ENCODE measurements at regions not wholly inside any gene's neighbourhood (a gene's known extent, or its start where the extent isn't known, plus 50 kb on each side); places are given as distances from the start of the nearest gene placed in this dataset.

DNA sequence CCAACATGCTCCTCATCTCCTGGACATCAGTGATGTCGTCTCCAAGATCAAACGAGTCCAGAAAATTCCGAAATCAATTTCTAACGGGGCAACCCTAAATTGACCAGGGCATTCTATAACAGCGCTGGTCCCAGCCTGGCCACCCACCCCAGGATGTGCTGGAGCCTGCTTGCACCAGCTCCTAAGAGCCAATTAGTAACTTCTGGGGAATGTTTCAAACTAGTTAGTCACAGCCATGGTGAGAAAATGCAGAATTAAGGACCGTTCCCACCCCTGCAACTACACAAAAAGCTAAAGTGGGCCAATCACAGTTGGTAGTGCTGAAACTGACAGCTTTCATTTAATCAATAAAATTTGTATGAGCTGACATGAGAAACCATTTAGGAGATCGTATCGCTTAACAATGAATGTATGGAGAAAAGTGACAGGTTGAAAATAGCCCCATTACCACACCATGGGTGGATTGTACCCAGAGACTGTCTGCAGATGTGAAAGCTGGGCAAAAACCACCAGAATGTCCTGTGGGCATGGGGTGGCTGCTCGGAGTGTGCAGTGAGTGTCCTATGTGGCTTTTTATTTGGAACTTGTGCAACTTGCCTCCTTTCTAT, 165.7 kb upstream of the AFDN start:
- H3K9ac ChIP-seq (ENCODE audit: low read length): no peak overlapping the region
- no peak overlapping the region for H3K4me2 ChIP-seq (ENCODE audit: low read length)
- H3K9me2 ChIP-seq (ENCODE audit: low read depth, low read length): no peaks in the 10 kb centered on the region
- no peak overlapping the region for H2AFZ ChIP-seq (ENCODE audit: low read length)
- no peaks in the 10 kb centered on the region; the same call in 1 of the 2 replicates for H3K27me3 ChIP-seq (ENCODE audit: insufficient read depth, low read length)
- H3K4me1 ChIP-seq (ENCODE audit: insufficient read depth, low read length, severe bottlenecking): no peaks in the 10 kb centered on the region
- no peaks in the 10 kb centered on the region for H3K9me3 ChIP-seq (ENCODE audit: low read length)
- H3K79me2 ChIP-seq (ENCODE audit: insufficient read depth, low read length): no peaks in the 10 kb centered on the region
- H3K27ac ChIP-seq (ENCODE audit: low read depth, low read length, poor library complexity, severe bottlenecking): no peak overlapping the region
- no peaks in the 10 kb centered on the region for H3F3A ChIP-seq (ENCODE audit: insufficient read depth, low read length)
- no peaks in the 10 kb centered on the region for H3K36me3 ChIP-seq (ENCODE audit: insufficient read depth, low read length)
- TF ChIP-seq, protein P1, sequence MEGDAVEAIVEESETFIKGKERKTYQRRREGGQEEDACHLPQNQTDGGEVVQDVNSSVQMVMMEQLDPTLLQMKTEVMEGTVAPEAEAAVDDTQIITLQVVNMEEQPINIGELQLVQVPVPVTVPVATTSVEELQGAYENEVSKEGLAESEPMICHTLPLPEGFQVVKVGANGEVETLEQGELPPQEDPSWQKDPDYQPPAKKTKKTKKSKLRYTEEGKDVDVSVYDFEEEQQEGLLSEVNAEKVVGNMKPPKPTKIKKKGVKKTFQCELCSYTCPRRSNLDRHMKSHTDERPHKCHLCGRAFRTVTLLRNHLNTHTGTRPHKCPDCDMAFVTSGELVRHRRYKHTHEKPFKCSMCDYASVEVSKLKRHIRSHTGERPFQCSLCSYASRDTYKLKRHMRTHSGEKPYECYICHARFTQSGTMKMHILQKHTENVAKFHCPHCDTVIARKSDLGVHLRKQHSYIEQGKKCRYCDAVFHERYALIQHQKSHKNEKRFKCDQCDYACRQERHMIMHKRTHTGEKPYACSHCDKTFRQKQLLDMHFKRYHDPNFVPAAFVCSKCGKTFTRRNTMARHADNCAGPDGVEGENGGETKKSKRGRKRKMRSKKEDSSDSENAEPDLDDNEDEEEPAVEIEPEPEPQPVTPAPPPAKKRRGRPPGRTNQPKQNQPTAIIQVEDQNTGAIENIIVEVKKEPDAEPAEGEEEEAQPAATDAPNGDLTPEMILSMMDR (IDR thresholded peaks at IDR 0.05; ENCODE audit: low read length): no peak
- no peak for TF ChIP-seq EZH2 (IDR thresholded peaks at IDR 0.05; ENCODE audit: borderline replicate concordance, low read length)
- H3K4me3 ChIP-seq (ENCODE audit: low read depth, low read length, poor library complexity, severe bottlenecking): no peak overlapping the region
- H4K20me1 ChIP-seq (ENCODE audit: insufficient read depth, low read length): no peaks in the 10 kb centered on the region

DNA sequence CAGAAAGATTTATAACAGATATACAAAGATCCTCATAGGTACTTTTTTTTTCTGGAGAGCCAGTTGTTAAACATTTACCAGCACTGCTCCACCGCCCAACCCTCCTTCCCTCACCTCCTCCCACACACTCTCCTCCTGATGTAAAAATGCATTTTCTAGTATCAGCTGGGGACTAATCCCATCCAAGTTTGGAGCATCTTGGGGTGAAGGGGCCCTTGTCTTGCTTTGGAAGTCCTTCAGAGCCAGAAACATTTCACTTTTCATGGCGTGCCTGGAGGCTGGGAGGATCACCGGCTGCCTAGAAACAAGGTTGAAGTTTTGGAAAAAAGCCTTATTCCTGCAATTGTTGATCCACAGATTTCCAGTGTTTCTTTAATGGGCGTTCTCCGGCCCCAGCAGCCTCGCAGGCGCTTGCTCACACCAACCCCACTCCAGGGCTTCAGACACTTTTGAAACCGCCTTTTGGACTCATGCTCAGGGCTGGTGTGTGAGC, 165.1 kb upstream of the AFDN start:
- H3K4me2 ChIP-seq (ENCODE audit: low read length): no peak overlapping the region
- no peaks in the 10 kb centered on the region for H3K4me1 ChIP-seq (ENCODE audit: insufficient read depth, low read length, severe bottlenecking)
- no peaks in the 10 kb centered on the region for H3F3A ChIP-seq (ENCODE audit: insufficient read depth, low read length)
- H3K36me3 ChIP-seq (ENCODE audit: insufficient read depth, low read length): no peaks in the 10 kb centered on the region
- TF ChIP-seq, protein P1 (IDR thresholded peaks at IDR 0.05; ENCODE audit: low read length): no peak
- TF ChIP-seq EZH2 (IDR thresholded peaks at IDR 0.05; ENCODE audit: borderline replicate concordance, low read length): no peak
- no peak overlapping the region for H3K9ac ChIP-seq (ENCODE audit: low read length)
- no peak overlapping the region for H3K27ac ChIP-seq (ENCODE audit: low read depth, low read length, poor library complexity, severe bottlenecking)
- H3K9me3 ChIP-seq (ENCODE audit: low read length): no peaks in the 10 kb centered on the region
- no peaks in the 10 kb centered on the region for H3K79me2 ChIP-seq (ENCODE audit: insufficient read depth, low read length)
- no peaks in the 10 kb centered on the region; the same call in 1 of the 2 replicates for H3K27me3 ChIP-seq (ENCODE audit: insufficient read depth, low read length)
- H4K20me1 ChIP-seq (ENCODE audit: insufficient read depth, low read length): no peaks in the 10 kb centered on the region
- no peaks in the 10 kb centered on the region for H3K9me2 ChIP-seq (ENCODE audit: low read depth, low read length)
- no peak overlapping the region for H2AFZ ChIP-seq (ENCODE audit: low read length)
- no peak overlapping the region for H3K4me3 ChIP-seq (ENCODE audit: low read depth, low read length, poor library complexity, severe bottlenecking)

DNA sequence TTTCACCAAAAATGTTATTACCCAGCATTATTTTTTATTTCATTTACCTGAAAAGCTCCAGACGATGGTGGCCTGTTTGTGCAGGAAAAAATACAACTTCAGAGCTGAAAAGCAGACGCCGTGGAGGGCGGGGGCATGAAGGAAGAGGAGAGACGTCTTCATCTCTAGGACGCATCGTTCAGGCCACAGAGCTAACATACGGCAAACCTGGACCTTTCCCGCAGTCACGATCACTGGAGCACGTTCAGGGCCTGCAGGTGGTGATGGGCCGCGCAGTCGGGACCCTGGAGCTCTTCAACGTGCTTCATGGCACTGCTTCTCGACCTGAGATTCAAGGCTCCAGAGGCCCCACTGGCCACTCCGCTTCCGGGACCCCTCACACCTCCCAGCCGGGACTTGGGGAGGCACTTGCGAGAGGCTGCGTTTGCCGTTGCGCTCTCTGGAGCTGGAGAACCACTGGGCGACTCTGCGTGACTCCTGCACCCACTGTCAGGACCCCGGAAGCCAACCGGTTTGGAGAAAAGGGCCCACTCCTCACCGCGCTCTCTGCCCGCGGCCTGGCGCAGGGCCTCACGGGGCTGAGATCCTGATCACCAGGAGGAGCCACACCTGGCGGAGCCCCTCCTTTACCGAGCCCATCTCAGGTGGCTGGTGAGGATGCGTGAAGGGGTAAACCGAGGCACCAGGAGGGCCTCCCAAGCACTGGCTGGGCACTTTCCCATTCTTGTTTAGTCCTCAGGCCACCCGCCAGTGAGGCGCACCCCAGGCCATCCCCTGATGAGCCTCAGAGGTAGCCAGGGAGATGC, 164.4 kb upstream of the AFDN start:
- H3K27me3 ChIP-seq (ENCODE audit: insufficient read depth, low read length): no peaks in the 10 kb centered on the region; the same call in 1 of the 2 replicates
- no peak overlapping the region for H3K4me3 ChIP-seq (ENCODE audit: low read depth, low read length, poor library complexity, severe bottlenecking)
- no peaks in the 10 kb centered on the region for H4K20me1 ChIP-seq (ENCODE audit: insufficient read depth, low read length)
- no peak overlapping the region for H2AFZ ChIP-seq (ENCODE audit: low read length)
- no peaks in the 10 kb centered on the region for H3F3A ChIP-seq (ENCODE audit: insufficient read depth, low read length)
- H3K27ac ChIP-seq (ENCODE audit: low read depth, low read length, poor library complexity, severe bottlenecking): no peak overlapping the region
- no peak overlapping the region for H3K4me2 ChIP-seq (ENCODE audit: low read length)
- TF ChIP-seq EZH2 (IDR thresholded peaks at IDR 0.05; ENCODE audit: borderline replicate concordance, low read length): no peak
- TF ChIP-seq, protein P1 (IDR thresholded peaks at IDR 0.05; ENCODE audit: low read length): no peak
- no peaks in the 10 kb centered on the region for H3K9me3 ChIP-seq (ENCODE audit: low read length)
- H3K36me3 ChIP-seq (ENCODE audit: insufficient read depth, low read length): no peaks in the 10 kb centered on the region
- H3K9ac ChIP-seq (ENCODE audit: low read length): no peak overlapping the region
- H3K4me1 ChIP-seq (ENCODE audit: insufficient read depth, low read length, severe bottlenecking): no peaks in the 10 kb centered on the region
- no peaks in the 10 kb centered on the region for H3K79me2 ChIP-seq (ENCODE audit: insufficient read depth, low read length)
- H3K9me2 ChIP-seq (ENCODE audit: low read depth, low read length): no peaks in the 10 kb centered on the region

All from OCI-LY1 (cell line).